HepG2 (cell line): ENCODE measurements at regions not wholly inside any gene's neighbourhood (a gene's known extent, or its start where the extent isn't known, plus 50 kb on each side); places are given as distances from the start of the nearest gene placed in this dataset.

ENCODE experiments used
- ATAC-seq: fragments of 200-7000 bp; cut with Tn5 transposase; 3 replicates; pipeline ENCODE4 v1.9.1; 2020; ENCODE audit warnings: mild to moderate bottlenecking, moderate library complexity
- BruUV-seq: library from RNA; stranded (reverse); fragments of 400-500 nt; replicated peaks from 2 replicates; lab custom pipeline; 2021; lab: Mats Ljungman, UMichigan
- CTCF ChIA-PET: fragments of 300-600 bp; formaldehyde crosslinking; extraction: SDS; loops from one replicate; lab custom pipeline; 2021; ENCODE audit warnings: low total read pairs, inconsistent platforms, low intra/inter-chr PET ratio; lab: Yijun Ruan, JAX
- POLR2A ChIA-PET: fragments of 350-600 bp; sonication (Branson Sonifier 250); formaldehyde crosslinking; loops from one replicate; lab custom pipeline; 2020; ENCODE audit warnings: antibody characterized with exemption, inconsistent platforms; lab: Yijun Ruan, JAX
- DNase-seq: peaks from one replicate; pipeline ENCODE4 v3.0.0-alpha.2; 2015; ENCODE audit warnings: low spot score
- FAIRE-seq: peaks from 3 replicates; lab custom pipeline; 2011; peaks lifted over from hg19 to GRCh38; lab: Jason Lieb, UNC
- H2AFZ ChIP-seq: one replicate; pipeline ENCODE4 v1.6.1; 2011; ENCODE audit warnings: low read length, inconsistent platforms
- H3K27ac ChIP-seq: fragments of 300-600 bp; 3 replicates; pipeline ENCODE4 v1.8.0; 2011; ENCODE audit warnings: mixed run types, mild to moderate bottlenecking, mixed read lengths, low read length, inconsistent platforms; ENCODE audit not compliant: insufficient read depth; ENCODE audit errors: extremely low read length
- H3K27me3 ChIP-seq, 2 experiments: fragments of 200-600 bp in 1 of 2; 2 replicates in 1 of 2; 3 replicates in 1 of 2; pipeline versions ENCODE4 v1.6.0 to v1.8.0; 2011; ENCODE audit warnings: low read length in 2 of 2, mild to moderate bottlenecking in 2 of 2, moderate library complexity in 2 of 2, inconsistent platforms in 1 of 2; ENCODE audit not compliant: insufficient read depth in 2 of 2, control insufficient read depth in 1 of 2
- H3K36me3 ChIP-seq, 2 experiments: fragments of 200-600 bp in 1 of 2; replicated peaks in 1 of 2; 2 replicates in 1 of 2; 3 replicates in 1 of 2; pipeline versions ENCODE4 v1.5.1 to v1.8.0; 2011; ENCODE audit warnings: low read length in 2 of 2, inconsistent platforms in 1 of 2; ENCODE audit not compliant: insufficient read depth in 2 of 2, control insufficient read depth in 1 of 2
- H3K4me1 ChIP-seq: 2 replicates; pipeline ENCODE4 v1.5.1; 2012; ENCODE audit warnings: low read length, inconsistent platforms; ENCODE audit not compliant: insufficient read depth
- H3K4me2 ChIP-seq: 2 replicates; pipeline ENCODE4 v1.6.0; 2011; ENCODE audit warnings: low read depth, low read length, inconsistent platforms
- H3K4me3 ChIP-seq, 3 experiments: fragments of 200-600 bp in 1 of 3; sonication (generic), shearing (Covaris generic) in 1 of 3; replicated peaks in 1 of 3; 2 replicates each; pipeline ENCODE4 v1.5.1; 2011 to 2016; ENCODE audit warnings: low read length in 3 of 3, inconsistent platforms in 2 of 3, low read depth in 2 of 3, mild to moderate bottlenecking in 2 of 3, control low read depth in 1 of 3, mixed read lengths in 1 of 3; ENCODE audit not compliant: insufficient read depth in 1 of 3
- H3K79me2 ChIP-seq: one replicate; pipeline ENCODE4 v1.6.1; 2011; ENCODE audit warnings: low read length, inconsistent platforms; ENCODE audit not compliant: insufficient read depth
- H3K9ac ChIP-seq: 2 replicates; pipeline ENCODE4 v1.6.0; 2011; ENCODE audit warnings: mild to moderate bottlenecking, low read depth, low read length, inconsistent platforms; ENCODE audit not compliant: insufficient read depth
- H3K9me3 ChIP-seq: 2 replicates; pipeline ENCODE4 v1.5.1; 2012; ENCODE audit warnings: mild to moderate bottlenecking, low read length
- H4K20me1 ChIP-seq: 2 replicates; pipeline ENCODE4 v1.6.0; 2011; ENCODE audit warnings: inconsistent platforms, mild to moderate bottlenecking, low read length, moderate library complexity; ENCODE audit not compliant: insufficient read depth
- HMGA1 ChIP-seq: sonication (generic); formaldehyde crosslinking; conservative IDR thresholded peaks from 2 replicates; pipeline ENCODE4 v1.4.0; 2020; ENCODE audit warnings: missing genetic modification reagents
- HMGXB3 ChIP-seq: sonication (generic); formaldehyde crosslinking; IDR thresholded peaks from 2 replicates; pipeline ENCODE4 v1.4.0; 2020; ENCODE audit warnings: missing genetic modification reagents, borderline replicate concordance
- KLF13 ChIP-seq: sonication (generic); formaldehyde crosslinking; IDR thresholded peaks from 2 replicates; pipeline ENCODE4 v1.4.0; 2020; ENCODE audit warnings: mild to moderate bottlenecking, missing genetic modification reagents
- MTF2 ChIP-seq: sonication (generic); formaldehyde crosslinking; IDR thresholded peaks from 2 replicates; pipeline ENCODE4 v1.5.0; 2020; ENCODE audit warnings: missing genetic modification reagents, borderline replicate concordance
- REL ChIP-seq: sonication (generic); formaldehyde crosslinking; conservative IDR thresholded peaks from 2 replicates; pipeline ENCODE4 v1.8.0; 2022; ENCODE audit warnings: mild to moderate bottlenecking, missing genetic modification reagents, moderate library complexity
- TBX3 ChIP-seq: fragments of 450-650 bp; IDR thresholded peaks from 2 replicates; pipeline ENCODE4 v1.6.1; 2017; ENCODE audit warnings: antibody characterized with exemption, mild to moderate bottlenecking, inconsistent platforms, borderline replicate concordance
- ZBTB1 ChIP-seq: sonication (generic); formaldehyde crosslinking; IDR thresholded peaks from 2 replicates; pipeline ENCODE4 v1.4.0; 2020; ENCODE audit warnings: missing genetic modification reagents, borderline replicate concordance
- ZNF24 ChIP-seq: fragments of 450-650 bp; IDR thresholded peaks from 2 replicates; pipeline ENCODE4 v1.6.1; 2017; ENCODE audit warnings: antibody characterized with exemption, mild to moderate bottlenecking
- ZNF260 ChIP-seq: sonication (generic); formaldehyde crosslinking; IDR thresholded peaks from 2 replicates; pipeline ENCODE4 v1.4.0; 2020; ENCODE audit warnings: missing genetic modification reagents, low read depth, mild to moderate bottlenecking, borderline replicate concordance
- ZNF7 ChIP-seq: IDR thresholded peaks from 2 replicates; pipeline ENCODE4 v1.6.1; 2016; ENCODE audit warnings: missing biosample characterization, missing genetic modification reagents
- ZUFSP ChIP-seq: sonication (generic); formaldehyde crosslinking; IDR thresholded peaks from 2 replicates; pipeline ENCODE4 v1.9.0; 2021; ENCODE audit warnings: missing genetic modification reagents, mild to moderate bottlenecking, borderline replicate concordance
- WGBS: methylation state at CpG from one replicate; pipeline ENCODE4 v1.1.6; 2017; ENCODE audit warnings: low lambda C conversion rate; 5-methylcytosine and 5-hydroxymethylcytosine counted together
- in situ Hi-C: cut with HindIII; loops from 2 replicates; pipeline ENCODE4 v1.10.0; 2017; ENCODE audit warnings: low pct_unique_long_range_greater_than_20kb; ENCODE audit not compliant: extremely low pct_ligation_motif_present
- intact Hi-C: fragments of 100-400 bp; cut with micrococcal nuclease; formaldehyde crosslinking; loops from one replicate; pipeline ENCODE4 v1.10.0; 2022; ENCODE audit not compliant: unreplicated experiment

GRCh38 chr5:113771483-113771882 lies 258.0 kb downstream of the YTHDC2 start (continued):
- TF ChIP-seq MTF2 (CRISPR knock-in tag): no peak
- TF ChIP-seq ZNF7 (CRISPR knock-in tag): no peak
- no peak for TF ChIP-seq ZNF24
- no peak for TF ChIP-seq ZNF260 (CRISPR knock-in tag)

GRCh38 chr5:113776168-113776567 lies 262.7 kb downstream of the YTHDC2 start:
- Histone ChIP-seq H3K79me2 (no peaks in the 10 kb centered on the region), H3K36me3 (no peaks in the 10 kb centered on the region), H3K27me3 (no peaks in the 10 kb centered on the region), H3K9me3 (no peaks in the 10 kb centered on the region), H3K4me2 (no peak overlapping the region), H2AFZ (no peak overlapping the region), H3K9ac (no peak overlapping the region), H3K4me3 (no peak overlapping the region)
- no TSS peak for BruUV-seq
- WGBS: 5% methylated on average over 5 of the region's 5 CpGs
- no peak for FAIRE-seq
- no peak for ATAC-seq
- in situ Hi-C loops: no loop called here
- no peak for DNase-seq
- intact Hi-C loops: no loop called here
- TF ChIP-seq KLF13 (CRISPR knock-in tag) (no peak), ZBTB1 (CRISPR knock-in tag) (no peak), REL (CRISPR knock-in tag) (no peak)
- TF ChIP-seq, all 625 proteins: peak for 0
- ChIA-PET POLR2A (no interaction called here), CTCF (no interaction called here)
- no peaks in the 10 kb centered on the region for H3K4me1 ChIP-seq
- H3K27ac ChIP-seq: no peak overlapping the region
- H4K20me1 ChIP-seq: no peaks in the 10 kb centered on the region

- H3K36me3 ChIP-seq: no peaks in the 10 kb centered on the region
- no peak overlapping the region for H2AFZ ChIP-seq
- ATAC-seq (peak; percentile 57; the same call in 2 of the 3 replicates), FAIRE-seq (no peak), DNase-seq (peak; percentile 2)
- CTCF ChIA-PET: no interaction called here
- H3K79me2 ChIP-seq: no peaks in the 10 kb centered on the region
- WGBS: 1% methylated on average over 5 of the region's 5 CpGs
- POLR2A ChIA-PET: no interaction called here
- no peaks in the 10 kb centered on the region for H4K20me1 ChIP-seq
- BruUV-seq: no TSS peak
- peak overlapping the region; percentile 20; the same call in 1 of the 2 replicates for H3K4me2 ChIP-seq
- H3K27me3 ChIP-seq: no peaks in the 10 kb centered on the region
- no peak overlapping the region for H3K4me3 ChIP-seq
- H3K4me1 ChIP-seq: no peaks in the 10 kb centered on the region
- no peak overlapping the region for H3K9ac ChIP-seq
- in situ Hi-C loops (no loop called here), intact Hi-C loops (no loop called here)
- H3K27ac ChIP-seq: no peak overlapping the region
- H3K9me3 ChIP-seq: no peaks in the 10 kb centered on the region
- TF ChIP-seq ZUFSP (CRISPR knock-in tag) (no peak), HMGA1 (no peak), HMGXB3 (CRISPR knock-in tag) (no peak), TBX3 (no peak)
Observed at GRCh38 chr5:113776832-113777525, 263.5 kb downstream of the YTHDC2 start.
